T-helper 22 cell (primary cell): ENCODE measurements at regions not wholly inside any gene's neighbourhood (a gene's known extent, or its start where the extent isn't known, plus 50 kb on each side); places are given as distances from the start of the nearest gene placed in this dataset.

ENCODE experiments used
- DNase-seq: peaks from one replicate; pipeline ENCODE4 v3.0.0-alpha.2; 2020; ENCODE audit warnings: low read depth

DNA sequence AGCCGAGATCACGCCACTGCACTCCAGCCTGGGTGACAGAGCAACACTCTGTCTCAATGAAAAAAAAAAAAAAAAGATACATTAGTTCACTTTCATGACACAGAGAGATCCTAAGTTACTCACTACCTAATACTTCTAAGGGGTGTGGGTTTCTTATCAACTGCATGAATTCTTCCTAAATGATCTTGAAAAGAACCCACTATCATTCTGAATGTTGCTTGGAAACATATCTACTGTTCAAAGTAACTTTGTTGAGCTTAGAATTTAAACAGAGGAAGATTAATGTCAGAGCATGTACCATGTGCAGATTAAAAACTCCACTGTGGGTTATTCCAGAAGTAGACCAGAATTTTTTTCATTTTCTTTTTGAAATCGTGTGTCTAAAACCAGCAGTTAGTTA lies 241.5 kb downstream of the LTN1 start:
- DNase-seq = no peak

DNA sequence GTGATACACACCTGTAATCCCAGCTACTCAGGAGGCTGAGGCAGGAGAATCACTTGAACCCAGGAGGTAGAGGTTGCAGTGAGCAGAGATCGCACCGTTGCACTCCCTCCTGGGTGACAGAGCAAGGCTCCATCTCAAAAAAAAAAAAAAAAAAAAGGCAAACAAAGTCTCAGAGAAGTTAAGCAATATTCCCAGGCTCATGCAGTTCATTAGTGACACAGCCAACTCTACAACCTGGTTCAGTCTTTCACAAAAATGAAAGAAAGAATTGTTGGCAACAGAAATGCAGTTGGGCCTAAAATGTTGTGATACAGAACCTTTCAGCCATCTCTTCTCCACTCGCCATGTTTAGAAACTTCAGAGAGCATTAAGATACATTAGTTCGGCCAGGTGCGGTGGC lies 242.1 kb downstream of the LTN1 start:
- DNase-seq = no peak

DNA sequence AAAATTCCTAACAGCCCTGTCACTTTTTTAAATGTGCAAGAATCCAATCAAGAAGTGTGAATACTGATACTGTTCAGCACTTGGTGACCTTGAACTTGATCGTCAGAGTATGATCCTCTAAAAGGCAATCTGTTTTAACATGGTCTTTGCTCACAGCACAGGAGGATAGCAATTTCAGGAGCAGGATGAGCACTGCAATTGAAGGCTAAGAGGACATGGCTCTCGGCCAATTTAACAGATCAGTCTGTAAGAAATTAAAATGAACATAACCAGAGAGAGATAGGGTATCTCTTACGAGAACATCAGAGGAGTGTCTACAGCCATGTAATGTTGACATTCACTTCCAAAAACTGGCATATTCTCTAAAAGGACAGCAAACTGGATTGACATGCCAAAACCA lies 243.1 kb downstream of the LTN1 start:
- no peak for DNase-seq

DNA sequence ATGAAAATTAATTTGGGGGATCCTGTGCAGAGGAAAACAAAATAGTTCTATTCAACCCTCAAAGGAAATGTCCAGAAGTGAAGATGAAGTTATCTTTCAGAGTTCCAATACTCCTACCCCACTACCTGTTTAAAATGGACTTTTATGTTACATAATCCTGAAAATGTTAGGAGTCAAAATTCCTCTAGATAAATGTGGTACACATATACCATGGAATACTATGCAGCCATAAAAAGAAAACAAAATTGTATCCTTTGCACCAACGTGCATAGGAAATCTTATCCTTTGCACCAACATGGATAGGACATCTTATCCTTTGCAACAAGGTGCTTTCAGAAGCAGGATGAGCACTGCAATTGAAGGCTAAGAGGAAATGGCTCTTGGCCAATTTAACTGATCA lies 245.2 kb downstream of the LTN1 start:
- DNase-seq = no peak

DNA sequence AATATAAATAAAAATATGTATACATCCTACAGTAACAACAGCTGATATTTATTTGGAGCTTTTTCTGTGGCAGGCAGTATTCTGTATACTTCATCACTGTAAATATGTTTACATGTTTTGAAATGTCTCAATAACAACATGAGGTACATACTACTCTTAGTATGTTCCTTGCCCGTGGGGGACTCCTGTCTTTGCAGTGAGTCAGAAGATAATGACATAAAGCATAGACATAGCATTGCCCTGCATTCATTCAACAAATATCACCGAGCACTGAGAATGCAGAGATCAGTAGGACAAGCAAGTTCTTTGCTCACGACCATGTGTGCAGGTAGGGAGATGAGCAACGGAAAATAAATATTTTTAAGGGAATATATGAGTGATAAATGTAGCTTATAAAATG lies 246.5 kb downstream of the LTN1 start:
- DNase-seq = no peak

DNA sequence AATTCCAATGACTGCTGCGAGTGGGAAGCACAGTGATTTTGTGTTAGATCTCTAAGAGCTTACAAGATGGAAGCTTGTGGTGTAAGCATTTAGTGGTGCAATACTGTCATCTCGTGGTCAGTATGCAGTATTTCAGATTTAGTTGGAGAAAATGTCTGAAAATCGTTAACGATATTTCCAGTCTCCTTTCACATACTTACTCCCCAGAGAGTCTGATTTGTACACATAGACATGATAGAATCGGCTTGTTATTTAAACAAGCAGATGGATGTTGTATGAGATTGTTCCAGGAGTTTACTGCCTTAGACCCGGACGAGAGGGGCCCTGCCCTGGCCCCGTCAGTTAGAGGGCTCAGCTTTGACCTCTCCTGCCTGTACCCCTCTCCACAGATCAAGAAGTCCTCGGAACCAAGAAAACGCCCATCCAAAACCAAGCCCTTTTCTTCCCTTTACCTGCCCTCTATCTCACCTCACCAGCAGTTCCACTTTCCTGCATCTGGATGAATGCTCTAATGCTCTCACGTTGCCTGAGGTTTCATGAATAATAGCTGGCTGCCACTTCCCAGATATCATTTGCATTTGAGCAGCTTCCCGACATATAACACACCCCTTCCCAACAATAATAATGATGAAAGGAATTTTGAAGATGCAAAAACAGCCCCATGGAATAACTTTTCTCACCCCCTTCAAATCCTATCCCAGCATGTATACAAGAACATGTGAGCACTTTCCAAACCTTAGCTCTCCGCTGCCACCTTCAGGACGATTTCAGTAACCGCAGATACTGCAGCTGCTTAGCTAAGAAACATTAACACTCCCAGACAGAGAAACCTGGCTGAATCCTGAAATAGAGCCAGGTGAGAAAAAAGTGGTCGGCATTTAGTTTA lies 247.3 kb downstream of the LTN1 start:
- peak; percentile 30 for DNase-seq

DNA sequence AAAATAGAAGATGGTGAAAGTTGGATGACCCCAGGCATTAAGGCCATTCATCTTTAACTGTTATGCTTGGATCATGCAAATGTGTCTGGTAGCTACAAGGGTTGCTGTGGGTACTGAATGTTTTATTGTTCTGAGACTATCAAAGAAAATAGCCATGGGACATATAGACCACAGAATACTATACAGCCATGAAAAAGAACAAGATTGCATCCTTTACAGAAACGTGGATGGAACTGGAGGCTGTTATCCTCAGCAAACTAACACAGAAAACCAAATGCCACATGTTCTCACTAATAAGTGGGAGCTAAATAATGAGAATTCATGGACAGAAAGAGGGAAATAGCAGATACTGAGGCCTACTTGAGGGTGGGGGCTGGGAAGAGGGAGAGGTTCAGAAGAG lies 249.0 kb downstream of the LTN1 start:
- no peak for DNase-seq

DNA sequence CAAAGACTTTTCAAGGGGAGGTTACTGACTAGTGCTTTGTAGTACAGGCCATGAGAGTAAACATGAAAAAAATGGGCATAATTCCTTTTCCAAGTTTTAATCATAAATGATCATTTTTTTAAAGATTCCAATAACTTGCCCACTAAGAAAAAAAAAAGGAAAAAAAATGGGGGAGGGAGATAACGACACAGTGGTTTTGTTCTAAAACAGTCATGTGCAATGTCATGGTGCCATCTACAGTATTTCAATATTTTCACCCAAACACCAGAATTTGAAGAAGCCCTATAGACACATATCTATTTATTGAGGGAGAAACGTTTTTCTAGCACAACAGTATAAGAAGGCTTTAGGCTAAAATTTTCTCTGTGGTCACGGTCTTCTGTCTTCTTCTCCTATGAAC lies 250.2 kb downstream of the LTN1 start:
- no peak for DNase-seq

DNA sequence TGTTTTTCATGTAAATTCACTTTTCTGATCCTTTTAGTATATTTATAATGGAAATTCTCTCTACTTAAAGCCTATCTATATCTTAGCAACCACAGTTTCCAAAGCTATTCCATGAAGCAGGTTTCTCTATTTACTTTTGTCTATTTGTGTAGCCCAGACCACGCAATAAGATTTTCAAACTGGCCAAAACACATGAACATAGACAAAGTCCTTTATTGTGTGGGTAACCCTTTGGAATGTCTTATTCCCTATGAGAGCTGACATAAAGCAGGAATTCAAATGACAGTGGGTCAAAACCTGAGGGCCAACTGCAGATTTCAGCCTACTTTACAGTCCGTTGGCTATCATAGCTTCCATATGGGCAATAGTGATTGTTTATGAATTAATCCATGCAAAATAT lies 252.6 kb downstream of the LTN1 start:
- DNase-seq = no peak

DNA sequence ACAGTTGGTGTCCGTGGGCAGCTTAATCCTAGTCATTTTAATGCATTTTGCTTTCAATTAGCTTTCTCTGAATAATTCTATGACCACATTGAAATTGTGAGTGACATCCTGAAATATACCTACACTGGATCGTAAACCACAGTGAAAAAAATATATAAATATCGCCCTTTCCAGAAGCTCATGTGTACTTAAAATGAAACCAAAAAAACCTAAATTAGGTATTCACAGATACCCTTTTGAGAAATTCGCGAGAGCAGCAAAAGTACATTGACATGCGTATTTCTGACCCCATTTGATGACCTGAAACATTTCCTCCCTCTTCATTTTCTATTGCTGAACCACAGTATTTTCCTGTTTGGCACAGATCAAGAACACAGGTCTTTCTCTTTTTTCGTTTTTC lies 253.8 kb downstream of the LTN1 start:
- DNase-seq = no peak

DNA sequence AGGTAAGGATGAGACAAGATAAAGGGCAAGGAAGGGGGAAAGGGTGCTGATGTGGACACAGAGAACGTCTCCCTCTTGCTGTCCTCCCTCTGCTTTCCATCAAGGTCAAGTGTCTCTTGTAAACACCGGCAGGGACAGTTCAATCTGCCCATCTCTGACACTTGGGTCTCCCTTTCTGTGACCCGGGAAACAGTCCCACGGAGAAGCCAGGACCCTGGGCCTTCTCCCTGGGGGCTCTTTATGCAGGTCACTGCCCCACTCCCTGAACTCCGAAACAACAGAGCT lies 254.3 kb downstream of the LTN1 start:
- DNase-seq = no peak

DNA sequence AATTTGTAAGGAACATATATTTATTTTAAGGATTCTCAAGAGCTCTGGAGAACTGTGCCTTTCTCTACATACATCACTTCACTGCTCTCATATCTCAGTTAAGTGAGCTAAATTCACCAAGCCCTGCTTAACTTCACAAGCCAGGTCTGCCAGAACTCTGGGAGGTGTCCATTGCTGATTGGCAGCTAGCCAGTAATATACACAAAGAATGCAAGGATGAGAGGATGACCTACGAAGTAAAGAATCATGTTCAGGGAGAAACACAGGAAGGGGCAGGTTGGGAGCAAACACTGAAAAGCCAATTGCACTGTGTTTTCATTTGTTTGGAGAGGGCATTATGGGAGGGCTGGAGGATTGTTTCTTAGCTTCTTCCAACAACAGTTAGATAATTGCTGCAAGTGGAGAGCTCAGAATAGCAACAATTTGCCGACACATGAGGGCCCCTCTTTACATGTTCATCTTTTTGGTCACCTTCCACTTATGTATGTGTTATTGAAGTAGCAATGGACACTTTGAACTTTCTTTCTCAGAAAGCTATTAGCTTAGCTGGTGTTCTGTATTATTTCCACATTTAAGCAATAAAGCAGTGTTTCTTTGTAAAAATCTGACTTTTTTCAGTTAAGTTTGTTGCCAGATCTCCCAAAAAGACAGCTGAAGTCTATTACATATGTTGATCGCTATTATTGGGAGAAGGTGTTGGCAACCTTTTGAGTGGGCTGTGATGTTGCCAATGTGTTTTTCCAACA lies 254.8 kb downstream of the LTN1 start:
- no peak for DNase-seq

DNA sequence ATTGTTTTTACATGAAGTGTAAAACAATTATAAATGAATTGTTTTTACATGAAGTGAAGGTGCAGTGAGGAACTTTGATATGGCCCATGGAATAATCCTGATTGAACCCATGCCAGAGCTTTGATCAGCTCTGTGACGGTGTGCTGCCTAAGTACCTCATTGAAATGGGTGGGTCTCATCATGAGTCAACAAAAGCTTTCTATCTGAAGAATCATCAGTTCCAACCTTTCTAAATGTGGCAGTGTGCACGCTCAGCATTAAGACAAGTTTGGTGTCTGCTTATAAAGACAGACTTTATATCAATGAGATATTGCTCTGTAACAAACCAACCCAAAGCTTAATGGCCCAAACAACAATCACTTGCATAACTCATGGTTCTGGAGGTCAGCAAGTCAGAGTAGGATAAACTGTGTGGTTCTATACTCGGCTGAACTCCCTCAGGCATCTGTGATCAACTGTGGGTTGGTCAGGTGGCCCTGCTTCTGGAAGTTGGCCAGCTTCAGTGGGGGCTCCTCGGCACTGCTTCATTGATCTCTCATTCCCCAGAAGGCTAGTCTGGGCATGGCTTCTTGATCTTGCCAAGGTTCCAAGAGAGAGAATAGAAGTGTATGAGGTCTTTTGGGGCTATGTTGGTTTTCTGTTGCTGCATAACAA lies 258.0 kb downstream of the LTN1 start:
- no peak for DNase-seq

DNA sequence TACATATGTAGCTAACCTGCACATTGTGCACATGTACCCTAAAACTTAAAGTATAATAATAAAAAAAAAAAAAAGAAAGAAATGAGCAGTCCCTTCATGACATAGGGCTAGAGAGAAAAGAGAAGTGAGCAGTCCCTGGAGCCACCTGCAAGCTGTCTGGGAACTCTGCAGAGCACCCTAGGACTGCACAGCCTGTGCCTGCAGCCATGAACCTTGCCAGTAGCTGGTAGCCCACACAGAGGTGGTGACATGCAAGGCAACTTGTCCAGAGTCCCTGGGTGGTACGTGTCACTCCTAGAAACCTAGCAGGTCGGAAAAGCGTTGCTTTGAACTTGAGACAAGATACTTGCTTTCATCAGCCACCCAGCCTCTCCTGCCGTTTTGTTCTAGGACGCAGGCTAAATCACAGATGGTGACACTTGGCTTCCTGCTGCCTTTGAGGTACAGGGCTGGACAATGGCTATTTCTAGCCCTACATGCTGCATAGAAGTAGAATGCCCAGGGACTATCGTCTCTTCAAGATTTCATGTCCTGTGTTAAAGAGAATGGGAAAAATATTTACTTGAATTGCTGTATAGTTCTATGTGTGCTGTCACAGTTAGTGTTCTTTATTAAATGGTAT lies 260.9 kb downstream of the LTN1 start:
- DNase-seq = no peak

DNA sequence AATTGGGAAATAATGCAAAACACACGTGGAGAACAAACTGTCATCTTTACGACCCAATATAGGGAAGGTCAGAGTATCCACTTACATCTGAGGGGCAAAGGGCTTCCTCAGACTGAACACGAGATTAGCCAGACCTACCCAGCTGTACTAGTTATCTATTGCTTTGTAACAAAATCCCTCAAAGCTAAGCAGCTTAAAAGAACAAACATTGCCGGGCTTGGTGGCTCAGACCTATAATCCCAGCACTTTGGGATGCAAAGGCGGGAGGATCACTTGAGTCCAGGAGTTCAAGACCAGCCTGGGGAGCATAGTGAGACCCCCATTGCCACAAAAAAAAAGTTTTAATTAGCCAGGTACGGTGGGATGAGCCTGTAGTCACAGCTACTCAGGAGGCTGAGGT lies 262.8 kb downstream of the LTN1 start:
- no peak for DNase-seq

DNA sequence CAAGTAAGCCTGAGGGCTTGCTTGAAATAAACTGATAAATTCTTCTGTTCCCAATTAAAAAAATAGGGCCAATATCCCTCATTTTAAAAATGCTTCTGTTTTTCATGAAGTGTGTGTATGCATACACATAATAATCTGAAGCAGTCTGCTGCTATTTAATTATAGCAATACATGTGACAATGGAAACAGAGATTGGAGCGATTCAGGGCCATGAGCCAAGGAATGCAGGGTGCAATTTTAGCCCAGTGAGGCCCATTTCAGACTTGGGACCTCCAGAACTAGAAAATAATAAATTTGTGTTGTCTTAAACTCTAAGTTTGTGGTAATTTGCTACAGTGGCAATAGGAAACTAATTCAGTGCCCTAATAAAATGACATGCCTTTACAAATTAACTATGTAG lies 264.9 kb downstream of the LTN1 start:
- DNase-seq = no peak

DNA sequence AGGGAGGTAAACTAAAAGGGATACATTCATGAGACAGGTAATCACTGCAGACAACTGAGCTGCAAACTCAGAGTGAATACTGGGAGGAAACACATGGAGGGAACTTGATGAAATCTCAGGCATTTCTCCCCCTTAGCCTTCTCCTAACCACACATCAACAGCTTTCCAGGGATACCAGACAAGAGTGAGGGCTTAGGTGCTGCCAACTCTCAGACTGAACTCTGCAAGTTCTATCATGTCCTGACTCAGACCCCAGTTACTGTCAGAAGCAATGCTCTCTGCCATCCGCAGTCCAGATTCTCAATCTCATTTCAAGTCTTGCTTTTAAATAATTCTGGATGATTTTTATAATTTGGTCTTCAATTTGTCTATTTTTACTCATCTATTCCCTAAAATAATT lies 267.3 kb downstream of the LTN1 start:
- no peak for DNase-seq

DNA sequence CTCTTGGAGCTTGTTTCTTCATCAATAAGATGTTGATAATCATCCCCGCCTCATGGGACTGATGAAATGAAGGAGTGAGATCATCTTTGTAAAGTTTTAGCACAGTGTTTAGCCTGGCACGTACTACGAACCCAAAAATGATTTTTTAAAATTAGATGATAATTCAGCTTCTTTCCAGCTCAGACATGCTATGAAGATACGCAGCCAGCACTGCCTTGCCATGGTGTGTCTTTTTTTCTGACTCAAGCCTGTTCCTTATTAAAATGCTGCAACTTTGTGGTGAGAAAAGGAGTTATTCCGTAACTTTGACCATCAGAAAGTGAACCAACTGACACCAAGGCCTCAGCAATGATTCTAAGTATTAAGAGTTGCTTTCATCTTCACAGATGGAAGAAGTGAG lies 269.0 kb downstream of the LTN1 start:
- no peak for DNase-seq

DNA sequence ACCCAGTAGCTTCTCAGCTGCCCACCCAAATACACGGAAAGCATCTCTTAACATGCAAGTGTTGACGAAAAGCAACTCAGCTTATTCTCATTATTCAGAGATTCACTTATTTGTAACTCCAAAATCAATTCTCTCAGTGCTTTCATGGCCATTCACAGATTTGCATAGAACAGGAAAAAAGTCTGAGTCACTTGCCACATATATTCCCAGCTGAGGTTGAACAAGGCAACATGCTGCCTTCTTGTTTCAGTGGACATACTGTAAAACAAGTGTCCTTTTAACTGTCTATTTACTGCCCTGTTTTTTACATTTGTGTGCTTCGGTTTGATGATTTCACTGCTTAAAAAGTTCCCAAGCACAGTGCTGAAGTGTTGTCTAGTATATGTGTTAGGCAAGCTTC lies 273.0 kb downstream of the LTN1 start:
- DNase-seq = no peak

DNA sequence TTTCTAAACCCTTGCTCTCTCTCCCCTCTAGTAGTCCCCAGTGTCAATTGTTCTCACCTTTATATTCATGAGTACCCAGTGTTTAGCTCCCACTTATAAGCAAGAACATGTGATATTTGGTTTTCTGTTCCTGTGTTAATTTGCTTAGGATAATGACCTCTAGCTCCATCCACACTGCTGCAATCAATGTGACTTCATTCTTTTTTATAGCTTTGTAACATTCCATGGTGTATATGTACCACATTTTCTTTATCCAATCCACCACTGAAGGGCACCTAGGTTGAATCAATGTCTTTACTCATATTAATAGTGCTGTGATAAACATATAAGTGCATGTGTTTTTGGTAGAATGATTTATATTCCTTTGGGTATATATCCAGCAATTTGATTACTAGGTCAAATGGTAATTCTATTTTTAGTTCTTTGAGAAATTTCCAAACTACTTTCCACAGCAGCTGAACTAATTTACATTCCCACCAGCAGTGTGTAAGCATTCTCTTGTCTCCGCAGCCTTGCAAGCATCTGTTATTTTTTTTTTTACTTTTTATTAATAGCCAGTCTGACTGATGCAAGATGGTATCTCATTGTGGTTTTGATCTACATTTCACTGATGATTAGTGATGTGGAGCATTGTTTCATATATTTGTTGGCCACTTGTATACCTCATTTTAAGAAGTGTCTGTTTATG lies 277.8 kb downstream of the LTN1 start:
- no peak for DNase-seq

DNA sequence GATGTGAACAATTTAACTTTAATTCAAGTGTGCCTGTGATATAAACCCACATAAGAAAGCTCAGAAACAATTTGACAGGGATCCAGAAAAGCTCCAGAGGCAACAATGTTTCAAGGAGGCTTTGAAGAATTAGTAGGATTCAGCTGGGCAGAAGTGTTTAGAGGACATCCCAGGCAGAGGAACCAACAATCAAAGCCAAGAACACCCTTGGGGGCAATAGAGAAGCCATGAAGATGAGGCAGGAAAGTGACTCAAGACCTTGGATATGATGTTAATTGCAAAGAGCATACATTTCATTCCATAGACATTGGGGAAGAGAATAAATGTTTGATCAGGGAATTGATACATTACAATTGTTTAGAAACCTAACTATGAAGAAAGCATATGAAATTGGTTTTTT lies 280.3 kb downstream of the LTN1 start:
- DNase-seq = no peak

DNA sequence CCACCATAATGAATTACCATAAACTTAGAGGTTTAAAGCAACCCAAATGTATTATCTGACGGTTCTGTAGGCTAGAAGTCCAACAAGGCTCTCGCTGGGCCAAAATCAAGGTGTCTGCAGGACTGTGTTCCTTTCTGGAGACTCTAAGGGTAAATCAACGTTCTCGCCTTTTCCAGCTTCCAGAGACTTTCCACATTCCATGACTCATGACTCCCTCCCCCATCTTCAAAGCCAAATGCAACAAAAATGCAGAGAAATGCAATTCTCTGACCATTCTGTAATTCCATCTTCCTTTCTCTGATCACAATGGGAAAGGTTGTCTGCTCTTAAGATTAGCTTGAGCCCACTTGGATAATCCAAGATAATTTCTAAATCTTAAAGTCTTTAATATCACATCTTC lies 287.1 kb downstream of the LTN1 start:
- no peak for DNase-seq
